Lower leg skin (tissue), 4 donors: ENCODE measurements at regions not wholly inside any gene's neighbourhood (a gene's known extent, or its start where the extent isn't known, plus 50 kb on each side); places are given as distances from the start of the nearest gene placed in this dataset.

Experiments
- DNase-seq, 2 donors: peaks; one replicate each; pipeline ENCODE4 v3.0.0-alpha.2; 2019; ENCODE audit warnings: low spot score in 2 of 2
- H3K4me3 ChIP-seq: fragments of 200-600 bp; sonication (generic); 2 replicates; pipeline ENCODE4 v1.5.1; 2017; ENCODE audit warnings: mild to moderate bottlenecking, low read depth; ENCODE audit not compliant: poor library complexity, severe bottlenecking
- POLR2A ChIP-seq, 2 donors: fragments of 450-650 bp; IDR thresholded peaks; one replicate each; pipeline ENCODE4 v1.6.1; 2016 to 2017; ENCODE audit warnings: antibody characterized with exemption in 2 of 2, mild to moderate bottlenecking in 1 of 2, moderate library complexity in 1 of 2
- WGBS, 2 donors: methylation state at CpG; one replicate each; pipeline ENCODE4 v1.1.5; 2018; 5-methylcytosine and 5-hydroxymethylcytosine counted together
- intact Hi-C: fragments of 100-400 bp; cut with DNase I; formaldehyde crosslinking; loops from one replicate; pipeline ENCODE4 v1.15.0; 2023; ENCODE audit warnings: low total_unique reads
- TF ChIP-seq, protein P1 (sequence below), 3 donors: fragments of 450-650 bp; IDR thresholded peaks; one replicate each; pipeline ENCODE4 v1.5.1; 2016; ENCODE audit warnings: antibody characterized with exemption in 3 of 3, mild to moderate bottlenecking in 3 of 3, moderate library complexity in 2 of 3

GRCh38 chr2:35174845-35175244 is 1180.7 kb upstream of the CRIM1 start:
- DNase-seq, result no peak
- H3K4me3 ChIP-seq, result no peak overlapping the region
- 88 to 93% methylated on average over 7 of the region's 7 CpGs for WGBS, 2 donors
- intact Hi-C loops, result no loop called here
- TF ChIP-seq POLR2A (IDR thresholded peaks at IDR 0.05), result no peak
- TF ChIP-seq, protein P1, sequence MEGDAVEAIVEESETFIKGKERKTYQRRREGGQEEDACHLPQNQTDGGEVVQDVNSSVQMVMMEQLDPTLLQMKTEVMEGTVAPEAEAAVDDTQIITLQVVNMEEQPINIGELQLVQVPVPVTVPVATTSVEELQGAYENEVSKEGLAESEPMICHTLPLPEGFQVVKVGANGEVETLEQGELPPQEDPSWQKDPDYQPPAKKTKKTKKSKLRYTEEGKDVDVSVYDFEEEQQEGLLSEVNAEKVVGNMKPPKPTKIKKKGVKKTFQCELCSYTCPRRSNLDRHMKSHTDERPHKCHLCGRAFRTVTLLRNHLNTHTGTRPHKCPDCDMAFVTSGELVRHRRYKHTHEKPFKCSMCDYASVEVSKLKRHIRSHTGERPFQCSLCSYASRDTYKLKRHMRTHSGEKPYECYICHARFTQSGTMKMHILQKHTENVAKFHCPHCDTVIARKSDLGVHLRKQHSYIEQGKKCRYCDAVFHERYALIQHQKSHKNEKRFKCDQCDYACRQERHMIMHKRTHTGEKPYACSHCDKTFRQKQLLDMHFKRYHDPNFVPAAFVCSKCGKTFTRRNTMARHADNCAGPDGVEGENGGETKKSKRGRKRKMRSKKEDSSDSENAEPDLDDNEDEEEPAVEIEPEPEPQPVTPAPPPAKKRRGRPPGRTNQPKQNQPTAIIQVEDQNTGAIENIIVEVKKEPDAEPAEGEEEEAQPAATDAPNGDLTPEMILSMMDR (IDR thresholded peaks at IDR 0.05), result no peak

DNA sequence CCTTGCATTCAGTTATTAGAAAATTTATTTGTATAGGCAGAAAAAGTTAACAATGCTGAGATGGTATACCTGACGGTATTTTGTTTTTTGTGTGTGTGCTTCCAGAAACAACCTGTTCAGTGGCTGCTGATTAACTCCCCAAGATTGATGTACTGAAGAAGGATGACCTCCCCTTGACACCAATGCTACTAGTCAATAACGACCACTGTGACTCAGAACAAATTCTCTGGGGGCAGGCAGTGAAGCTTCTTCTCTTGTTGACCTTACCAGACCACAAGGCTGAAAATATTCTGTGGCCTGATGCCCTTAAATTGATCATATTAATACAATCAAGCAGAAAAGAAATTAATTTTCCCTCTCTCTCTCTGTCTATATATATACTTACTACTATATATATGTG is 1182.9 kb upstream of the CRIM1 start:
- DNase-seq, result no peak
- intact Hi-C loops, result no loop called here
- WGBS, 2 donors, result 39 to 45% methylated on average over 2 of the region's 2 CpGs
- no peak overlapping the region for H3K4me3 ChIP-seq
- TF ChIP-seq, protein P1 (IDR thresholded peaks at IDR 0.05), result no peak
- no peak for TF ChIP-seq POLR2A (IDR thresholded peaks at IDR 0.05)

DNA sequence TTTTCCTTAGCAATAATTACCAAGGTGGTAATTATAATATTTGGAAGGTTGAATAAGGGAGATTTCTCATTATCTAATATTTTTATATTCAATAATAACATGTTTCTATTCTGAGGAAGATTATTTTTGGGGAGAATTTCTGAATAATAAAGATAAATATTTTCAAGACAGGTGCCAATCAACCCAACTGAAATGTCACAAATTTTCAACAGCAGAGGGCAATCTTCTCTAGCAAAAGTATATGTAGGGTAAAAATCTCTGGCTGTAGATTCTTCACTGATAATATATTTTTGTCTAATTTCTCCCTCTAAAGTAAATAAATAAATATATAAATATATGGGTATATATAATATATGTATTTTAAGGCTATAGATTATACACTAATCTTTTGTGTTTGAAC is 1187.2 kb upstream of the CRIM1 start:
- DNase-seq, result no peak
- TF ChIP-seq, protein P1 (IDR thresholded peaks at IDR 0.05), result no peak
- no peak for TF ChIP-seq POLR2A (IDR thresholded peaks at IDR 0.05)
- no peak overlapping the region for H3K4me3 ChIP-seq
- intact Hi-C loops, result no loop called here

GRCh38 chr2:35163948-35164347 is 1191.6 kb upstream of the CRIM1 start:
- TF ChIP-seq, protein P1 (IDR thresholded peaks at IDR 0.05), result no peak
- no peak for TF ChIP-seq POLR2A (IDR thresholded peaks at IDR 0.05)
- 67 to 89% methylated on average over 2 of the region's 2 CpGs for WGBS, 2 donors
- no peak for DNase-seq
- H3K4me3 ChIP-seq, result no peak overlapping the region
- intact Hi-C loops, result no loop called here

DNA sequence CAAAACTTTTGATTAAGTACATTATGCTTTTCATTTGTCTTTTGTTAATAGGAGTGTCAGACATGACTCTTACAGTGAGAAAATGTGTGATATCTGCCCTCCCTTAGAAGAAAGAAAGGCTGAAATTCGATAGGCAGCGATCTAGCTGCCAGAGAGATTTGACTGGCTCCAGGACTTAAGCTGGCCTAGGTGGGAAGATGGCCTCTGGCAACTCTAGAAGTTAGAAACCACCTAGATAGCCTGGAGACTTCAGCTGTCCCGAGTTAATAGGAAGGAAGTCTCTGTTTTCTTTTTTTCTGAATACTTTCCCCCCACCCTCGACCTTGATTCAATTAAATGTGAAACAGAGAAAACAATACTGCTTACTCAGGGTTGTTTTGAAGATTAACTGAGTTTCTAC is 1194.7 kb upstream of the CRIM1 start:
- no peak overlapping the region for H3K4me3 ChIP-seq
- 42 to 55% methylated on average over 4 of the region's 4 CpGs for WGBS, 2 donors
- no peak for TF ChIP-seq POLR2A (IDR thresholded peaks at IDR 0.05)
- TF ChIP-seq, protein P1 (IDR thresholded peaks at IDR 0.05), result no peak
- no peak for DNase-seq
- intact Hi-C loops, result no loop called here

DNA sequence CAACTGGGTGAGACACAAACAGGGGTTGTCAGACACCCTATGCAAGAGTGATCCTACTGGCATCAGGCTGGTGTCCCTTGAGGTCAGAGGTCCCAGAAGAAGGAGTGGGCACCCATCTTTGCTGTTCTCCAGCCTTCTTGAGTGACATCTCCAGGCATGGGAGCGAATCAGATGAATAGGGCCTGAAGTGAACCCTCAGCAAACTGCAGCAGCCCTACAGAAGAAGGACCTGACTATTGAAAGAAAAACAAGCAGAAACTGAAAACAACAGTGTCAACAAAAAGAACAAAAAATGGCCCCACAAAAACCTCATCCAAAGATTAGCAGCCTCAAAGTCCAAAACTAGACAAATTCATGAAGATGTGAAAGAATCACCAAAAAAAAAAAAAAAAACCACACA is 1229.7 kb upstream of the CRIM1 start:
- 63 to 79% methylated on average over 1 of the region's 1 CpG for WGBS, 2 donors
- TF ChIP-seq, protein P1 (IDR thresholded peaks at IDR 0.05), result no peak
- intact Hi-C loops, result no loop called here

More for the DNA sequence above, 1229.7 kb upstream of the CRIM1 start:
- DNase-seq, result no peak
- no peak overlapping the region for H3K4me3 ChIP-seq
